ENCODE measurements at regions not wholly inside any gene's neighbourhood (a gene's known extent, or its start where the extent isn't known, plus 50 kb on each side); places are given as distances from the start of the nearest gene placed in this dataset.

GRCh38 chr2:173715441-173715840, 249.7 kb downstream of the SP3 start:
- TF ChIP-seq CTCF (IDR thresholded peaks at IDR 0.05) = no peak
- TF ChIP-seq POLR2AphosphoS5 (IDR thresholded peaks at IDR 0.05; ENCODE audit: insufficient read depth in 1 of 2, low read depth in 1 of 2) = no peak

All from vagina (tissue), 2 donors.